Neuronal stem cell (in vitro differentiated cells): ENCODE measurements at regions not wholly inside any gene's neighbourhood (a gene's known extent, or its start where the extent isn't known, plus 50 kb on each side); places are given as distances from the start of the nearest gene placed in this dataset.

Experiments used
- DNase-seq: peaks from one replicate; pipeline ENCODE4 v3.0.0-alpha.2; 2013; ENCODE audit warnings: low spot score
- H2AFZ ChIP-seq: one replicate; pipeline ENCODE4 v1.6.1; 2013; ENCODE audit warnings: mild to moderate bottlenecking, low read length, inconsistent platforms
- H2AK5ac ChIP-seq: 2 replicates; pipeline ENCODE4 v1.6.1; 2013; ENCODE audit warnings: low read depth, mild to moderate bottlenecking, inconsistent platforms, low read length, moderate library complexity, mixed read lengths
- H2BK120ac ChIP-seq: 2 replicates; pipeline ENCODE4 v1.6.1; 2013; ENCODE audit warnings: low read depth, mild to moderate bottlenecking, inconsistent platforms, low read length, moderate library complexity, mixed read lengths
- H2BK12ac ChIP-seq: one replicate; pipeline ENCODE4 v1.6.1; 2013; ENCODE audit warnings: low read length, inconsistent platforms
- H2BK15ac ChIP-seq: 2 replicates; pipeline ENCODE4 v1.6.1; 2013; ENCODE audit warnings: mild to moderate bottlenecking, low read length, inconsistent platforms, mixed read lengths
- H2BK5ac ChIP-seq: one replicate; pipeline ENCODE4 v1.6.1; 2013; ENCODE audit warnings: inconsistent platforms, mild to moderate bottlenecking, low read length, moderate library complexity
- H3K14ac ChIP-seq: one replicate; pipeline ENCODE4 v1.6.1; 2013; ENCODE audit warnings: low read length, inconsistent platforms
- H3K18ac ChIP-seq: 2 replicates; pipeline ENCODE4 v1.6.1; 2013; ENCODE audit warnings: low read length, inconsistent platforms
- H3K23ac ChIP-seq: 2 replicates; pipeline ENCODE4 v1.6.1; 2013; ENCODE audit warnings: low read depth, mild to moderate bottlenecking, mixed read lengths, low read length, inconsistent platforms; ENCODE audit not compliant: poor library complexity
- H3K27ac ChIP-seq: replicated peaks from 3 replicates; pipeline ENCODE4 v1.5.1; 2013; ENCODE audit warnings: low read length, inconsistent platforms
- H3K27me3 ChIP-seq, 3 experiments: 2 replicates each; pipeline ENCODE4 v1.6.1; 2013; ENCODE audit warnings: low read length in 3 of 3, mild to moderate bottlenecking in 2 of 3, inconsistent platforms in 1 of 3, low read depth in 1 of 3, mixed read lengths in 1 of 3, moderate library complexity in 1 of 3; ENCODE audit not compliant: control insufficient read depth in 3 of 3, insufficient read depth in 3 of 3
- H3K36me3 ChIP-seq, 2 donors: replicated peaks in 1 of 2; 2 replicates each; pipeline ENCODE4 v1.6.1; 2013; ENCODE audit warnings: low read length in 2 of 2; ENCODE audit not compliant: control insufficient read depth in 2 of 2, insufficient read depth in 2 of 2
- H3K4ac ChIP-seq: 2 replicates; pipeline ENCODE4 v1.6.1; 2013; ENCODE audit warnings: inconsistent platforms, mild to moderate bottlenecking, low read length, moderate library complexity
- H3K4me1 ChIP-seq, 2 donors: 1 replicate in 1 of 2; 2 replicates in 1 of 2; pipeline ENCODE4 v1.6.1; 2013; ENCODE audit warnings: low read length in 2 of 2, low read depth in 1 of 2; ENCODE audit not compliant: control insufficient read depth in 2 of 2, insufficient read depth in 1 of 2
- H3K4me2 ChIP-seq: one replicate; pipeline ENCODE4 v1.6.1; 2013; ENCODE audit warnings: mild to moderate bottlenecking, low read length, inconsistent platforms; ENCODE audit not compliant: insufficient read depth, poor library complexity, severe bottlenecking
- H3K4me3 ChIP-seq, 2 donors: 2 replicates each; pipeline ENCODE4 v1.5.1; 2013; ENCODE audit warnings: low read length in 2 of 2, mild to moderate bottlenecking in 2 of 2, inconsistent platforms in 1 of 2, moderate library complexity in 1 of 2
- H3K79me1 ChIP-seq: one replicate; pipeline ENCODE4 v1.6.1; 2013; ENCODE audit warnings: low read depth, mild to moderate bottlenecking, inconsistent platforms, low read length, moderate library complexity
- H3K9ac ChIP-seq: one replicate; pipeline ENCODE4 v1.6.1; 2013; ENCODE audit warnings: mild to moderate bottlenecking, low read depth, low read length, inconsistent platforms; ENCODE audit not compliant: poor library complexity
- H3K9me3 ChIP-seq, 2 donors: replicated peaks in 1 of 2; 2 replicates each; pipeline versions ENCODE3 to v1.6.1; 2013; ENCODE audit warnings: low read length in 2 of 2, mild to moderate bottlenecking in 2 of 2, inconsistent platforms in 1 of 2, low read depth in 1 of 2, mixed read lengths in 1 of 2, moderate library complexity in 1 of 2; ENCODE audit not compliant: control insufficient read depth in 2 of 2, insufficient read depth in 1 of 2
- H4K8ac ChIP-seq: one replicate; pipeline ENCODE4 v1.6.1; 2013; ENCODE audit warnings: low read depth, mild to moderate bottlenecking, inconsistent platforms, low read length, moderate library complexity
- H4K91ac ChIP-seq: one replicate; pipeline ENCODE4 v1.6.1; 2013; ENCODE audit warnings: low read length, low read depth, mild to moderate bottlenecking, inconsistent platforms; ENCODE audit not compliant: poor library complexity
- WGBS, 2 donors: extraction: QIAGEN DNeasy Blood & Tissue Kit; methylation state at CpG; one replicate each; pipeline ENCODE4 v1.1.7; 2013; ENCODE audit warnings: missing lambda C conversion rate in 2 of 2, mixed read lengths in 1 of 2; ENCODE audit not compliant: insufficient read length in 2 of 2, insufficient replicate concordance in 1 of 2; ENCODE audit errors: extremely low coverage in 2 of 2; 5-methylcytosine and 5-hydroxymethylcytosine counted together

GRCh38 chr3:148229107-148229506 is 468.6 kb upstream of the AGTR1 start:
- no peak overlapping the region for H3K4me3 ChIP-seq
- H2BK5ac ChIP-seq = no peak overlapping the region
- no peaks in the 10 kb centered on the region for H3K9me3 ChIP-seq
- H2BK12ac ChIP-seq = no peak overlapping the region
- no peaks in the 10 kb centered on the region for H3K79me1 ChIP-seq
- no peak overlapping the region for H3K9ac ChIP-seq
- peak overlapping the region; percentile 68 for H2AFZ ChIP-seq
- no peak overlapping the region for H4K91ac ChIP-seq
- no peak for DNase-seq
- no peak overlapping the region for H2BK120ac ChIP-seq
- H3K27me3 ChIP-seq = no peaks in the 10 kb centered on the region
- H3K36me3 ChIP-seq = no peaks in the 10 kb centered on the region
- no peak overlapping the region for H3K23ac ChIP-seq
- H2BK15ac ChIP-seq = no peak overlapping the region
- H3K4ac ChIP-seq = no peak overlapping the region
- H4K8ac ChIP-seq = no peak overlapping the region
- no peak overlapping the region for H2AK5ac ChIP-seq
- no peak overlapping the region for H3K4me2 ChIP-seq
- no peak overlapping the region for H3K18ac ChIP-seq
- H3K27ac ChIP-seq = no peak overlapping the region
- H3K4me1 ChIP-seq = peaks cover 0 to 1% of the 10 kb centered on the region in 2 donors
- no peak overlapping the region for H3K14ac ChIP-seq

GRCh38 chr3:148230473-148230872 is 467.2 kb upstream of the AGTR1 start:
- WGBS, 2 donors = no CpG with 5 or more reads among the region's 2 CpGs
- no peak overlapping the region for H3K18ac ChIP-seq
- no peak overlapping the region for H3K4ac ChIP-seq

GRCh38 chr3:148232389-148232788 is 465.3 kb upstream of the AGTR1 start:
- no peaks in the 10 kb centered on the region for H3K9me3 ChIP-seq
- no peaks in the 10 kb centered on the region for H3K36me3 ChIP-seq
- H3K9ac ChIP-seq = no peak overlapping the region
- no peak overlapping the region for H2BK15ac ChIP-seq
- no peak overlapping the region for H2BK12ac ChIP-seq
- H2BK120ac ChIP-seq = no peak overlapping the region
- H3K14ac ChIP-seq = no peak overlapping the region
- DNase-seq = no peak
- no peak overlapping the region for H2BK5ac ChIP-seq
- H3K27me3 ChIP-seq = no peaks in the 10 kb centered on the region
- peaks cover 0 to 1% of the 10 kb centered on the region in 2 donors for H3K4me1 ChIP-seq
- H3K79me1 ChIP-seq = no peaks in the 10 kb centered on the region
- no peak overlapping the region for H2AFZ ChIP-seq
- no peak overlapping the region for H3K23ac ChIP-seq
- H3K4ac ChIP-seq = no peak overlapping the region
- no peak overlapping the region for H3K18ac ChIP-seq
- no peak overlapping the region for H3K4me2 ChIP-seq
- no peak overlapping the region for H4K91ac ChIP-seq
- no CpG with 5 or more reads among the region's 3 CpGs for WGBS, 2 donors
- no peak overlapping the region for H4K8ac ChIP-seq
- no peak overlapping the region for H2AK5ac ChIP-seq
- H3K27ac ChIP-seq = no peak overlapping the region
- H3K4me3 ChIP-seq = no peak overlapping the region

More at GRCh38 chr3:148230473-148230872, 467.2 kb upstream of the AGTR1 start:
- H2AK5ac ChIP-seq = no peak overlapping the region
- no peak overlapping the region for H3K4me2 ChIP-seq
- H3K27ac ChIP-seq = no peak overlapping the region
- H3K9me3 ChIP-seq = no peaks in the 10 kb centered on the region
- peaks cover 0 to 1% of the 10 kb centered on the region in 2 donors for H3K4me1 ChIP-seq
- H3K79me1 ChIP-seq = no peaks in the 10 kb centered on the region
- no peak overlapping the region for H4K91ac ChIP-seq
- H2AFZ ChIP-seq = no peak overlapping the region
- H2BK12ac ChIP-seq = no peak overlapping the region
- H3K14ac ChIP-seq = no peak overlapping the region
- H3K9ac ChIP-seq = no peak overlapping the region
- H3K23ac ChIP-seq = no peak overlapping the region
- no peak overlapping the region for H3K4me3 ChIP-seq
- no peaks in the 10 kb centered on the region for H3K36me3 ChIP-seq
- H2BK5ac ChIP-seq = no peak overlapping the region
- H4K8ac ChIP-seq = no peak overlapping the region
- H2BK120ac ChIP-seq = no peak overlapping the region
- H2BK15ac ChIP-seq = no peak overlapping the region
- no peaks in the 10 kb centered on the region for H3K27me3 ChIP-seq
- no peak for DNase-seq

DNA sequence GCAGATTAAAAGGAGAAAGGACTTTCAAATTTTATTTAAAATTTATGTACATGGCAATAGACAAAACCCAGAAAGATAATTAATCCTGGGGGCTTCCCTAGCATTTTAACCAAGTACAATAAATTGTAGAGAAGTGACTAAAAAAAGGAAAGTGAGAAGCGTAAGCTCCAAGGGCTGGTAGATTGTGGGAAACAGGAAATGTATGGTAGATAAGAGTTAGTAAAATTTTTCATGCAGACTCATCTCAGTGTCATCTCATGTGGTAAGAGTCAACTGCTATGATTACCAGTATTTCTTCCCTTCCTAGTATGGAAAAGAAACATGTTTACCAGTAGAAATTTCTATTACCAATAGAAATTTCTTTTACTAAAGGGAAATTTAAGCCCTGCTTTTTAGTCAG is 464.3 kb upstream of the AGTR1 start:
- H4K91ac ChIP-seq = no peak overlapping the region
- no peak overlapping the region for H3K27ac ChIP-seq
- no peak overlapping the region for H3K23ac ChIP-seq
- no peak overlapping the region for H2AK5ac ChIP-seq
- H2BK120ac ChIP-seq = no peak overlapping the region
- no peak overlapping the region for H4K8ac ChIP-seq
- no peaks in the 10 kb centered on the region for H3K79me1 ChIP-seq
- WGBS, 2 donors = no CpG with 5 or more reads among the region's 1 CpG
- H2BK5ac ChIP-seq = no peak overlapping the region
- H3K14ac ChIP-seq = no peak overlapping the region
- H3K36me3 ChIP-seq = no peaks in the 10 kb centered on the region
- H3K4me3 ChIP-seq = no peak overlapping the region
- no peak overlapping the region for H2BK15ac ChIP-seq
- H3K9me3 ChIP-seq = no peaks in the 10 kb centered on the region
- H3K4me2 ChIP-seq = no peak overlapping the region
- no peaks in the 10 kb centered on the region for H3K4me1 ChIP-seq
- no peak overlapping the region for H2AFZ ChIP-seq
- DNase-seq = no peak
- H3K27me3 ChIP-seq = no peaks in the 10 kb centered on the region
- no peak overlapping the region for H3K18ac ChIP-seq
- H2BK12ac ChIP-seq = no peak overlapping the region
- H3K9ac ChIP-seq = no peak overlapping the region
- H3K4ac ChIP-seq = no peak overlapping the region
